ENCODE measurements at regions not wholly inside any gene's neighbourhood (a gene's known extent, or its start where the extent isn't known, plus 50 kb on each side); places are given as distances from the start of the nearest gene placed in this dataset.

DNA sequence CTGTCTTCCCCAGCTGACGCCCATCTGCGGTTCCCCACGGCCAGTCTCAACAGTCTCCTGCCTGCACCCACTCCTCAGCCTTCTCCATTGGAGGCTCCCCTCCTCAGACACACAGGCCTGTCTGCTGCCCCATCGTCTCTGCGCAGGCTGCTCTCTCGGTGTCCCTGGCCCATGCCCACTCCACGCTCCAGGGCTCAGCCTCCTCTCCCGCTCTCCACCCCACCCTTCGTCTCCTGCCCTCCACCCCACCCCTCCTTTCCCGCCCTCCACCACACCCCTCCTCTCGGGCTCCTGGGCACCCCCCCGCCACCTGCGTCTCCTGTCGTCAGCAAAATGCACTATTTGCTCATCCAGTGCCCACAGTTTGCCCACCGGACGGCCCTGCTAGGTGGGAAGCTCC lies 119.6 kb upstream of the DIO3 start:
- TF ChIP-seq, protein P1, sequence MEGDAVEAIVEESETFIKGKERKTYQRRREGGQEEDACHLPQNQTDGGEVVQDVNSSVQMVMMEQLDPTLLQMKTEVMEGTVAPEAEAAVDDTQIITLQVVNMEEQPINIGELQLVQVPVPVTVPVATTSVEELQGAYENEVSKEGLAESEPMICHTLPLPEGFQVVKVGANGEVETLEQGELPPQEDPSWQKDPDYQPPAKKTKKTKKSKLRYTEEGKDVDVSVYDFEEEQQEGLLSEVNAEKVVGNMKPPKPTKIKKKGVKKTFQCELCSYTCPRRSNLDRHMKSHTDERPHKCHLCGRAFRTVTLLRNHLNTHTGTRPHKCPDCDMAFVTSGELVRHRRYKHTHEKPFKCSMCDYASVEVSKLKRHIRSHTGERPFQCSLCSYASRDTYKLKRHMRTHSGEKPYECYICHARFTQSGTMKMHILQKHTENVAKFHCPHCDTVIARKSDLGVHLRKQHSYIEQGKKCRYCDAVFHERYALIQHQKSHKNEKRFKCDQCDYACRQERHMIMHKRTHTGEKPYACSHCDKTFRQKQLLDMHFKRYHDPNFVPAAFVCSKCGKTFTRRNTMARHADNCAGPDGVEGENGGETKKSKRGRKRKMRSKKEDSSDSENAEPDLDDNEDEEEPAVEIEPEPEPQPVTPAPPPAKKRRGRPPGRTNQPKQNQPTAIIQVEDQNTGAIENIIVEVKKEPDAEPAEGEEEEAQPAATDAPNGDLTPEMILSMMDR (IDR thresholded peaks at IDR 0.05) = no peak
- TF ChIP-seq, protein P2, sequence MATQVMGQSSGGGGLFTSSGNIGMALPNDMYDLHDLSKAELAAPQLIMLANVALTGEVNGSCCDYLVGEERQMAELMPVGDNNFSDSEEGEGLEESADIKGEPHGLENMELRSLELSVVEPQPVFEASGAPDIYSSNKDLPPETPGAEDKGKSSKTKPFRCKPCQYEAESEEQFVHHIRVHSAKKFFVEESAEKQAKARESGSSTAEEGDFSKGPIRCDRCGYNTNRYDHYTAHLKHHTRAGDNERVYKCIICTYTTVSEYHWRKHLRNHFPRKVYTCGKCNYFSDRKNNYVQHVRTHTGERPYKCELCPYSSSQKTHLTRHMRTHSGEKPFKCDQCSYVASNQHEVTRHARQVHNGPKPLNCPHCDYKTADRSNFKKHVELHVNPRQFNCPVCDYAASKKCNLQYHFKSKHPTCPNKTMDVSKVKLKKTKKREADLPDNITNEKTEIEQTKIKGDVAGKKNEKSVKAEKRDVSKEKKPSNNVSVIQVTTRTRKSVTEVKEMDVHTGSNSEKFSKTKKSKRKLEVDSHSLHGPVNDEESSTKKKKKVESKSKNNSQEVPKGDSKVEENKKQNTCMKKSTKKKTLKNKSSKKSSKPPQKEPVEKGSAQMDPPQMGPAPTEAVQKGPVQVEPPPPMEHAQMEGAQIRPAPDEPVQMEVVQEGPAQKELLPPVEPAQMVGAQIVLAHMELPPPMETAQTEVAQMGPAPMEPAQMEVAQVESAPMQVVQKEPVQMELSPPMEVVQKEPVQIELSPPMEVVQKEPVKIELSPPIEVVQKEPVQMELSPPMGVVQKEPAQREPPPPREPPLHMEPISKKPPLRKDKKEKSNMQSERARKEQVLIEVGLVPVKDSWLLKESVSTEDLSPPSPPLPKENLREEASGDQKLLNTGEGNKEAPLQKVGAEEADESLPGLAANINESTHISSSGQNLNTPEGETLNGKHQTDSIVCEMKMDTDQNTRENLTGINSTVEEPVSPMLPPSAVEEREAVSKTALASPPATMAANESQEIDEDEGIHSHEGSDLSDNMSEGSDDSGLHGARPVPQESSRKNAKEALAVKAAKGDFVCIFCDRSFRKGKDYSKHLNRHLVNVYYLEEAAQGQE (IDR thresholded peaks at IDR 0.05; ENCODE audit: insufficient read depth in 1 of 2, low read depth in 2 of 2, low read length in 1 of 2) = no peak
- TF ChIP-seq POLR2AphosphoS5 (IDR thresholded peaks at IDR 0.05; ENCODE audit: low read depth, low read length) = no peak
- TF ChIP-seq SIN3A (IDR thresholded peaks at IDR 0.05; ENCODE audit: borderline replicate concordance, insufficient read depth, low read depth, low read length) = no peak
- no peak for TF ChIP-seq TCF7L2 (IDR thresholded peaks at IDR 0.05; ENCODE audit: low read depth, low read length)

Measured in Panc1 (cell line).